MG63 (cell line): ENCODE measurements at regions not wholly inside any gene's neighbourhood (a gene's known extent, or its start where the extent isn't known, plus 50 kb on each side); places are given as distances from the start of the nearest gene placed in this dataset.
"Not testable (repeated sequence)": the region's sequence is repeated elsewhere in the genome, so short reads cannot be mapped to it uniquely, and the experiment has no call there.

Source experiments
- DNase-seq: peaks from one replicate; pipeline ENCODE4 v3.0.0-alpha.2; 2020
- H3K27me3 ChIP-seq: fragments of 250-450 bp; sonication (Bioruptor Pico); 2 replicates; pipeline ENCODE4 v1.5.1; 2020; ENCODE audit warnings: mild to moderate bottlenecking, moderate library complexity
- H3K36me3 ChIP-seq: fragments of 250-450 bp; sonication (Bioruptor Pico); 2 replicates; pipeline ENCODE4 v1.5.1; 2020; ENCODE audit warnings: mild to moderate bottlenecking, moderate library complexity
- H3K4me3 ChIP-seq: fragments of 250-450 bp; sonication (Bioruptor Pico); 2 replicates; pipeline ENCODE4 v1.5.1; 2020; ENCODE audit warnings: mild to moderate bottlenecking, moderate library complexity
- H3K9me3 ChIP-seq: fragments of 250-450 bp; sonication (Bioruptor Pico); 2 replicates; pipeline ENCODE4 v1.5.1; 2020; ENCODE audit warnings: mild to moderate bottlenecking, moderate library complexity

- Histone ChIP-seq H3K36me3 (no peaks in the 10 kb centered on the region), H3K4me3 (no peak overlapping the region), H3K9me3 (no peaks in the 10 kb centered on the region), H3K27me3 (no peaks in the 10 kb centered on the region)
- no peak for DNase-seq
These were observed 615.6 kb upstream of the ADAMTS9 start for GRCh38 chr3:65303431-65303830.

GRCh38 chr3:65291448-65292125 lies 603.8 kb upstream of the ADAMTS9 start:
- no peaks in the 10 kb centered on the region for H3K36me3 ChIP-seq
- H3K27me3 ChIP-seq: no peaks in the 10 kb centered on the region
- H3K9me3 ChIP-seq: no peaks in the 10 kb centered on the region
- no peak overlapping the region for H3K4me3 ChIP-seq
- DNase-seq: no peak

GRCh38 chr3:65288776-65289175 lies 601.0 kb upstream of the ADAMTS9 start:
- H3K9me3 ChIP-seq: no peaks in the 10 kb centered on the region
- H3K27me3 ChIP-seq: no peaks in the 10 kb centered on the region
- no peaks in the 10 kb centered on the region for H3K36me3 ChIP-seq
- DNase-seq: no peak
- no peak overlapping the region for H3K4me3 ChIP-seq

- Histone ChIP-seq H3K4me3 (no peak overlapping the region), H3K9me3 (no peaks in the 10 kb centered on the region), H3K36me3 (no peaks in the 10 kb centered on the region), H3K27me3 (no peaks in the 10 kb centered on the region)
- DNase-seq: no peak
These were observed 598.2 kb upstream of the ADAMTS9 start for GRCh38 chr3:65285956-65286355.

- H3K36me3 ChIP-seq: no peaks in the 10 kb centered on the region
- H3K27me3 ChIP-seq: no peaks in the 10 kb centered on the region
- no peak for DNase-seq
- no peaks in the 10 kb centered on the region for H3K9me3 ChIP-seq
- no peak overlapping the region for H3K4me3 ChIP-seq
These were observed 597.2 kb upstream of the ADAMTS9 start for GRCh38 chr3:65284961-65285360.

GRCh38 chr3:65284546-65284945 lies 596.7 kb upstream of the ADAMTS9 start:
- Histone ChIP-seq H3K9me3 (no peaks in the 10 kb centered on the region), H3K27me3 (no peaks in the 10 kb centered on the region), H3K4me3 (no peak overlapping the region), H3K36me3 (no peaks in the 10 kb centered on the region)
- no peak for DNase-seq

- H3K9me3 ChIP-seq: no peaks in the 10 kb centered on the region
- no peak overlapping the region for H3K4me3 ChIP-seq
- no peaks in the 10 kb centered on the region for H3K27me3 ChIP-seq
- no peak for DNase-seq
- H3K36me3 ChIP-seq: no peaks in the 10 kb centered on the region
These were observed 591.5 kb upstream of the ADAMTS9 start for GRCh38 chr3:65279225-65279782.

GRCh38 chr3:65277798-65278197 lies 590.0 kb upstream of the ADAMTS9 start:
- Histone ChIP-seq H3K9me3 (no peaks in the 10 kb centered on the region), H3K36me3 (no peaks in the 10 kb centered on the region), H3K4me3 (no peak overlapping the region), H3K27me3 (no peaks in the 10 kb centered on the region)
- DNase-seq: no peak

- no peak overlapping the region for H3K4me3 ChIP-seq
- no peaks in the 10 kb centered on the region for H3K36me3 ChIP-seq
- no peaks in the 10 kb centered on the region for H3K27me3 ChIP-seq
- DNase-seq: no peak
- no peaks in the 10 kb centered on the region for H3K9me3 ChIP-seq
These were observed 588.8 kb upstream of the ADAMTS9 start for GRCh38 chr3:65276551-65276950.

- Histone ChIP-seq H3K27me3 (no peaks in the 10 kb centered on the region), H3K4me3 (no peak overlapping the region), H3K36me3 (no peaks in the 10 kb centered on the region), H3K9me3 (no peaks in the 10 kb centered on the region)
- DNase-seq: no peak
These were observed 580.6 kb upstream of the ADAMTS9 start for GRCh38 chr3:65268426-65268825.

GRCh38 chr3:65265942-65266590 lies 578.3 kb upstream of the ADAMTS9 start:
- Histone ChIP-seq H3K36me3 (no peaks in the 10 kb centered on the region), H3K27me3 (no peaks in the 10 kb centered on the region), H3K9me3 (no peaks in the 10 kb centered on the region), H3K4me3 (no peak overlapping the region)
- DNase-seq: no peak

GRCh38 chr3:65265511-65265910 lies 577.7 kb upstream of the ADAMTS9 start:
- Histone ChIP-seq H3K4me3 (no peak overlapping the region), H3K27me3 (no peaks in the 10 kb centered on the region), H3K9me3 (no peaks in the 10 kb centered on the region), H3K36me3 (no peaks in the 10 kb centered on the region)
- no peak for DNase-seq

- no peak for DNase-seq
- Histone ChIP-seq H3K4me3 (no peak overlapping the region), H3K36me3 (no peaks in the 10 kb centered on the region), H3K9me3 (no peaks in the 10 kb centered on the region), H3K27me3 (no peaks in the 10 kb centered on the region)
These were observed 574.7 kb upstream of the ADAMTS9 start for GRCh38 chr3:65262548-65262947.

- Histone ChIP-seq H3K27me3 (no peaks in the 10 kb centered on the region), H3K36me3 (no peaks in the 10 kb centered on the region), H3K9me3 (no peaks in the 10 kb centered on the region), H3K4me3 (no peak overlapping the region)
- DNase-seq: no peak
These were observed 572.1 kb upstream of the ADAMTS9 start for GRCh38 chr3:65259946-65260345.

GRCh38 chr3:65252914-65253313 lies 565.1 kb upstream of the ADAMTS9 start:
- not testable (repeated sequence) for DNase-seq, H3K4me3 ChIP-seq, H3K36me3 ChIP-seq, H3K9me3 ChIP-seq, H3K27me3 ChIP-seq

GRCh38 chr3:65252266-65252665 lies 564.5 kb upstream of the ADAMTS9 start:
- no peak overlapping the region for H3K4me3 ChIP-seq
- H3K27me3 ChIP-seq: no peaks in the 10 kb centered on the region
- no peaks in the 10 kb centered on the region for H3K9me3 ChIP-seq
- no peaks in the 10 kb centered on the region for H3K36me3 ChIP-seq
- DNase-seq: no peak

GRCh38 chr3:65251375-65251774 lies 563.6 kb upstream of the ADAMTS9 start:
- DNase-seq: no peak
- H3K4me3 ChIP-seq: no peak overlapping the region
- no peaks in the 10 kb centered on the region for H3K36me3 ChIP-seq
- no peaks in the 10 kb centered on the region for H3K27me3 ChIP-seq
- no peaks in the 10 kb centered on the region for H3K9me3 ChIP-seq

- Histone ChIP-seq H3K27me3 (no peaks in the 10 kb centered on the region), H3K36me3 (no peaks in the 10 kb centered on the region), H3K9me3 (no peaks in the 10 kb centered on the region), H3K4me3 (no peak overlapping the region)
- no peak for DNase-seq
These were observed 558.8 kb upstream of the ADAMTS9 start for GRCh38 chr3:65246561-65246960.
